ENCODE measurements at regions not wholly inside any gene's neighbourhood (a gene's known extent, or its start where the extent isn't known, plus 50 kb on each side); places are given as distances from the start of the nearest gene placed in this dataset.

DNA sequence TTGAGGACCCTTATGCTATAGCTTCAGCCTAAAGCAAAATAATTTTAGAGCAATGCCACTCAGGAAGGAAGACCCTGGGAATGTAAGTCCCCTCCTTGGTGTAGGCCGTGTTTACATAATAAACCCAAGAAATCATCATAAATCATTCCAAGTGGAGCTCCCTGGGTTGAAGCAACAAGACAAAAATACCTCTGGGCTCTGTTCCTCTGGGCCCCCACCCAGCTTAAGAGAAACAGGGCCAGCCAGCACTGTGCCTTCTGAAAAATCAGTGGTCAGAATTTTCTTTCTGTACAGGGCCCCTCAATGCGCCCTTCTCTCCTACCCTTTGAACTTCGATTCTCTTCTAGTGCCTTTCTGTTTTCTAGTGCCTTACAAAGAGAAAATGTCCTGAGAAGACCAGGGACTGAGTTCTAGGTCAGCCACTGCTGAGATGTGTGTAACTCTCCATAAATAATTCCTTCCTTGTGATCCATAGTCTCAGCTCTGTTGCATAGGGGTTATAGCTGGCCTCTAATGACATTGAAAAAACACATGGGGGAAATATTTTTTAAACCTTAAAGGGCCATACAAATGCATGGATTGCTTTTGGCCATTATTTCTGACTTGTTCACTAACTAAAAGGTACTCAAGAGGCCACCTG, 101.0 kb downstream of the ADRB2 start:
- no peak overlapping the region for H3K4me3 ChIP-seq (ENCODE audit: low read depth, low read length)
- Mint-ChIP-seq H3K9me3 (peaks cover 0 to 1% (median 0%) of the 10 kb centered on the region in 7 donors), H3K4me1 (peaks cover 0 to 2% (median 0%) of the 10 kb centered on the region in 4 donors)

DNA sequence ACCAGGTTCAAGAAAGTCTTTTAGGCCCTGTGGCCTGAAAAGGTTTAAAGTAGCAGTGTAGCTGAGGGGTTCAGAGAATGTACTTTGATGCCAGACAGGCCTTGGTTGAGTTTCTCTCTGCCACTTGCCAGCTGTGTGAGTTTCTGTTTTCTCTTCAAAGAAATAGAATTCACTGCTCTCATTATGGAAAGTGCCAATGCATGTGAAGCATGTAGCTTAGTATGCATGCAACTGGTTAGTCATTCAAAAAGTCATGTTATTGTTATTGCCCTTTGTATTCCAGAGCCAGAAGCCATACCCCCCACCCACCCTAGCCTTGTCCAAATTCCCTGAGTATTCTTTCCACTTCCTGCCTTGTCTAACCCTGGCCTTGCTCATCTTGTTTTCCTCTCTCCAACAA, 101.7 kb downstream of the ADRB2 start:
- peaks cover 0 to 2% (median 0%) of the 10 kb centered on the region in 4 donors for H3K4me1 Mint-ChIP-seq

More for the DNA sequence above, 101.0 kb downstream of the ADRB2 start:
- H3K4me3 Mint-ChIP-seq: no peak overlapping the region
- Histone ChIP-seq H3K4me1 (ENCODE audit: control insufficient read depth, insufficient read depth, low read length, poor library complexity, severe bottlenecking) (no peaks in the 10 kb centered on the region), H3K27ac (ENCODE audit: insufficient read depth, low read length, poor library complexity, severe bottlenecking) (no peak overlapping the region), H3K27me3 (ENCODE audit: control insufficient read depth, insufficient read depth, low read length) (no peaks in the 10 kb centered on the region), H3K9me3 (ENCODE audit: control insufficient read depth in 2 of 2, low read length in 2 of 2) (no peaks in the 10 kb centered on the region), H3K36me3 (ENCODE audit: control insufficient read depth, insufficient read depth, low read length) (no peaks in the 10 kb centered on the region)
- no peak for DNase-seq
- no peaks in the 10 kb centered on the region for H3K36me3 Mint-ChIP-seq
- no peak for ATAC-seq (ENCODE audit: low read depth in 2 of 2)
- H3K27ac Mint-ChIP-seq: no peak overlapping the region
- peaks cover 21% of the 10 kb centered on the region for H3K27me3 Mint-ChIP-seq

DNA sequence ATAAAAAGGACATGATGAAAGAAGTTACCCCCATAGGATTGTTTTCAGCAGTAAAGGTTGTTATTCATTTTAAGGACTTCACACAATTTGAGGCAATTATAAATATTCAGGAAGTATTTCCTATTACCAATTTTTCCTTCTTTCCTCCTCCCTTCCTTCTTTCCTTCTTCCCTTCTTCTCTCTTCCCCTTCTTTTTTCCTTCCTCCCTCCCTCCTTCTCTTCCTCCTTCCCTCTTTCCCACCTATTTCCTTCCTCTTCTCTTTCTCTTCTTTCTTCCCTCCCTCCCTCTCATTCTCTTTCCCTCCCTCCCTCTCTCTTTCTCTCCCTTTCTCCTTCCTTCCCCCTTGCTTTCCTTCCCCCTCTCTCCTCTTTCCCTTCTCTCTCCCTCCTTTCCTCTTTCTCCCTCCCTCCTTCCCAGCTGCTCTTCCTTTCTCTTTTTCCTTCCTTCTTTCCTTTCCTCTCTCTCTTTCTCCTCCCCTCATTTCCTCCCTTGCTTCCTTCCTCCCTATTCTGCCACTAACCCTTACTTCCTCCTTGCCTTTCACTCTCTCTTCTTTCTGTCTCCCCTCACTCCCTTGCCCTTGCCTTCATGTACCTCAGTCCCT, 105.1 kb downstream of the ADRB2 start:
- peaks cover 16% of the 10 kb centered on the region for H3K27me3 Mint-ChIP-seq
- Histone ChIP-seq H3K27ac (ENCODE audit: insufficient read depth, low read length, poor library complexity, severe bottlenecking) (no peak overlapping the region), H3K36me3 (ENCODE audit: control insufficient read depth, insufficient read depth, low read length) (no peaks in the 10 kb centered on the region), H3K4me1 (ENCODE audit: control insufficient read depth, insufficient read depth, low read length, poor library complexity, severe bottlenecking) (no peaks in the 10 kb centered on the region), H3K27me3 (ENCODE audit: control insufficient read depth, insufficient read depth, low read length) (peaks cover 5% of the 10 kb centered on the region), H3K4me3 (ENCODE audit: low read depth, low read length) (no peak overlapping the region), H3K9me3 (ENCODE audit: control insufficient read depth in 2 of 2, low read length in 2 of 2) (no peaks in the 10 kb centered on the region)
- peaks cover 0 to 1% (median 0%) of the 10 kb centered on the region in 7 donors for H3K9me3 Mint-ChIP-seq
- no peak overlapping the region for H3K4me3 Mint-ChIP-seq
- H3K36me3 Mint-ChIP-seq: no peaks in the 10 kb centered on the region
- DNase-seq (no peak), ATAC-seq (ENCODE audit: low read depth in 2 of 2) (no peak)
- peaks cover 0 to 2% (median 0%) of the 10 kb centered on the region in 4 donors for H3K4me1 Mint-ChIP-seq
- no peak overlapping the region for H3K27ac Mint-ChIP-seq

More for the DNA sequence above, 101.7 kb downstream of the ADRB2 start:
- H3K9me3 Mint-ChIP-seq: peaks cover 0 to 1% (median 0%) of the 10 kb centered on the region in 7 donors
- Histone ChIP-seq H3K4me3 (ENCODE audit: low read depth, low read length) (no peak overlapping the region), H3K27me3 (ENCODE audit: control insufficient read depth, insufficient read depth, low read length) (no peaks in the 10 kb centered on the region), H3K27ac (ENCODE audit: insufficient read depth, low read length, poor library complexity, severe bottlenecking) (no peak overlapping the region), H3K36me3 (ENCODE audit: control insufficient read depth, insufficient read depth, low read length) (no peaks in the 10 kb centered on the region), H3K4me1 (ENCODE audit: control insufficient read depth, insufficient read depth, low read length, poor library complexity, severe bottlenecking) (no peaks in the 10 kb centered on the region), H3K9me3 (ENCODE audit: control insufficient read depth in 2 of 2, low read length in 2 of 2) (no peaks in the 10 kb centered on the region)
- no peak overlapping the region for H3K4me3 Mint-ChIP-seq
- ATAC-seq (ENCODE audit: low read depth in 2 of 2) (no peak), DNase-seq (no peak)
- H3K36me3 Mint-ChIP-seq: no peaks in the 10 kb centered on the region
- H3K27me3 Mint-ChIP-seq: peaks cover 21% of the 10 kb centered on the region
- H3K27ac Mint-ChIP-seq: no peak overlapping the region

DNA sequence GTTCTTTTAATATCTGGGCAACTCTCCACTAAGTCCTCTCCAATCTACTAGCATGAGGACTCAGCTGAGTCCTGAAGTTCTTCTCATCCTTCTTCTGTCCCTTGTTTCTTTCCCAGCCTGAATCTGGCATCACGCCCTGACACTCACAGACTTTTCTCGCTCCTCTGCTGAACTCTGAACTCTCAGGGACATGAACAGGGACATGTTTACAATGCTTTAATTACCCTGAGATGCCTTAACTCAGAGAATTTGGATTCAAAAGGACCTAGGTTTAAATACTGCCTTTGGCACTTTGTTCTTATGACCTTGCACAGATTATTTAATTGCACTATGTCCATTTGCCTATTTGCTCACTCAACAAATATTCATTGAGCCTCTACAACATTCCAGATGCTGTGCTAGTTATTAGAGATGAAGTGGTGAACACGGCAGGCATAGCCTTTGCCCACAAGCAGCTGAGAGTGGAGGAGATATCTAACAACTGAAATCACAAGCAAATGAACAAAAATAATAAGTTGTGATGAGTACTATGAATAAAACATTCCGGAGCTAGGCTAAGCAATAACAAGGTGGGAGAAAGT, 106.0 kb downstream of the ADRB2 start:
- H3K27ac ChIP-seq (ENCODE audit: insufficient read depth, low read length, poor library complexity, severe bottlenecking): no peak overlapping the region
- H3K4me1 ChIP-seq (ENCODE audit: control insufficient read depth, insufficient read depth, low read length, poor library complexity, severe bottlenecking): no peaks in the 10 kb centered on the region
- H3K9me3 ChIP-seq (ENCODE audit: control insufficient read depth in 2 of 2, low read length in 2 of 2): no peaks in the 10 kb centered on the region
- DNase-seq (no peak), ATAC-seq (ENCODE audit: low read depth in 2 of 2) (no peak)
- no peaks in the 10 kb centered on the region for H3K9me3 Mint-ChIP-seq
- H3K4me3 ChIP-seq (ENCODE audit: low read depth, low read length): no peak overlapping the region
- H3K27ac Mint-ChIP-seq: no peak overlapping the region
- peaks cover 0 to 2% (median 0%) of the 10 kb centered on the region in 4 donors for H3K4me1 Mint-ChIP-seq
- no peaks in the 10 kb centered on the region for H3K36me3 Mint-ChIP-seq
- no peaks in the 10 kb centered on the region for H3K36me3 ChIP-seq (ENCODE audit: control insufficient read depth, insufficient read depth, low read length)
- peaks cover 11% of the 10 kb centered on the region for H3K27me3 Mint-ChIP-seq
- H3K27me3 ChIP-seq (ENCODE audit: control insufficient read depth, insufficient read depth, low read length): peaks cover 5% of the 10 kb centered on the region
- H3K4me3 Mint-ChIP-seq: no peak overlapping the region

DNA sequence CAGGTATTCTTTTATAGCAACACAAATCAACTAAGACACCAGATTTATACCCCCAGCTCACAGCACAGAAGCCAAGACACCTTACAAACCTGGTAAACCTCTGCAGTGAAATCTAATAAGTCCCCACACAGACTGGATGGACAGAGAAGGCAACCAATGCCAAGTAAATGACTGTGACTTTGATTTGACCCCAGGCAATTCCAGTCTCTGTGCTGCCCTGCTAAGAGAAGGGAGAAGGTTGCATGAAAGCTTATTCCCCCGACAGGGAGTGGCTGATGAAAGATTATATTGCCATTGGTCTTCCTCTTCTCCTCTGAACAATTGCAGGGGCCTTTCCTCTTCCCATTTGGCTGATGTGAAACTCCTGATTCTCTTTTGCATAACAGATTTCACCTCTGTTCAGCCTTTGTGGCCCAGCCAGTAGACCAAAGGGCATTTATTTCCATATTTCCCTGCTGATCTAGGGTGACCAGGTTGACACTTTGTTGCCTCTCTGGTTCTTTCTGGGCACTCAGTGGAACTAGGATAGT, 107.6 kb downstream of the ADRB2 start:
- H3K27ac ChIP-seq (ENCODE audit: insufficient read depth, low read length, poor library complexity, severe bottlenecking): no peak overlapping the region
- Mint-ChIP-seq H3K9me3 (no peaks in the 10 kb centered on the region), H3K27ac (no peak overlapping the region), H3K27me3 (peaks cover 15% of the 10 kb centered on the region), H3K4me3 (no peak overlapping the region), H3K36me3 (no peaks in the 10 kb centered on the region), H3K4me1 (peaks cover 0 to 2% (median 0%) of the 10 kb centered on the region in 4 donors)
- no peaks in the 10 kb centered on the region for H3K36me3 ChIP-seq (ENCODE audit: control insufficient read depth, insufficient read depth, low read length)
- no peaks in the 10 kb centered on the region for H3K9me3 ChIP-seq (ENCODE audit: control insufficient read depth in 2 of 2, low read length in 2 of 2)
- ATAC-seq (ENCODE audit: low read depth in 2 of 2) (no peak), DNase-seq (no peak)
- no peaks in the 10 kb centered on the region for H3K4me1 ChIP-seq (ENCODE audit: control insufficient read depth, insufficient read depth, low read length, poor library complexity, severe bottlenecking)
- no peak overlapping the region for H3K4me3 ChIP-seq (ENCODE audit: low read depth, low read length)
- peaks cover 5% of the 10 kb centered on the region for H3K27me3 ChIP-seq (ENCODE audit: control insufficient read depth, insufficient read depth, low read length)

DNA sequence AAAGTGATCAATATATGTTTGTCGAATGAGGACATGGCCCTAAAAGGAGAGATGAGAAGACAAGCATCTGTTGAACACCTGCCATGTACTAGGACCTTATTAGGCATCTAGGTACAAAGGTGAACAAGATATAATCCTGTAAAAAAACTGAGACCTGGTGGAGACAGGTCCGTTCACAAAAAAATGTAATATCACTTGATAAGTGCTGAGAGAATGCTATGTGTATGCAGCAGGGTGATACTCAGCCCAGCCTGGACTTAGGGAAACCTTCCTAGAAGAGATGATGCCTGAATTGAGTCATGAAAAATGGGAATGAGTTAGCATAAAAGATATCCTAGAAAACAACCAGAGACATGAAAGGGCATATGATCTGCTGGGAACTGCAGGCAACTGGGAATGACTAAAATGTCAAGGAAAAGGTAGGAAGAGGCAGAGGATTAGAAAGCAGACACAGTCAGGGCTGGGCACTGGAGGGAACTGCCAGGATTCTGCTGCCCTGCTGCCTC, 108.5 kb downstream of the ADRB2 start:
- Histone ChIP-seq H3K4me3 (ENCODE audit: low read depth, low read length) (no peak overlapping the region), H3K27ac (ENCODE audit: insufficient read depth, low read length, poor library complexity, severe bottlenecking) (no peak overlapping the region), H3K36me3 (ENCODE audit: control insufficient read depth, insufficient read depth, low read length) (no peaks in the 10 kb centered on the region), H3K27me3 (ENCODE audit: control insufficient read depth, insufficient read depth, low read length) (peaks cover 5% of the 10 kb centered on the region), H3K9me3 (ENCODE audit: control insufficient read depth in 2 of 2, low read length in 2 of 2) (no peaks in the 10 kb centered on the region), H3K4me1 (ENCODE audit: control insufficient read depth, insufficient read depth, low read length, poor library complexity, severe bottlenecking) (no peaks in the 10 kb centered on the region)
- no peak overlapping the region for H3K4me3 Mint-ChIP-seq
- no peaks in the 10 kb centered on the region for H3K9me3 Mint-ChIP-seq
- no peak overlapping the region for H3K27ac Mint-ChIP-seq
- H3K36me3 Mint-ChIP-seq: no peaks in the 10 kb centered on the region
- H3K4me1 Mint-ChIP-seq: peaks cover 0 to 2% (median 0%) of the 10 kb centered on the region in 4 donors
- ATAC-seq (ENCODE audit: low read depth in 2 of 2) (no peak), DNase-seq (no peak)
- peaks cover 15% of the 10 kb centered on the region for H3K27me3 Mint-ChIP-seq

GRCh38 chr5:148937239-148937638, 110.8 kb downstream of the ADRB2 start:
- DNase-seq (no peak), ATAC-seq (ENCODE audit: low read depth in 2 of 2) (no peak)
- Mint-ChIP-seq H3K4me1 (peaks cover 0 to 1% (median 0%) of the 10 kb centered on the region in 4 donors), H3K27ac (no peak overlapping the region), H3K27me3 (peaks cover 22% of the 10 kb centered on the region), H3K36me3 (no peaks in the 10 kb centered on the region), H3K4me3 (no peak overlapping the region), H3K9me3 (no peaks in the 10 kb centered on the region)
- no peak overlapping the region for H3K4me3 ChIP-seq (ENCODE audit: low read depth, low read length)
- no peak overlapping the region for H3K27ac ChIP-seq (ENCODE audit: insufficient read depth, low read length, poor library complexity, severe bottlenecking)
- H3K27me3 ChIP-seq (ENCODE audit: control insufficient read depth, insufficient read depth, low read length): peaks cover 5% of the 10 kb centered on the region
- H3K36me3 ChIP-seq (ENCODE audit: control insufficient read depth, insufficient read depth, low read length): no peaks in the 10 kb centered on the region
- H3K4me1 ChIP-seq (ENCODE audit: control insufficient read depth, insufficient read depth, low read length, poor library complexity, severe bottlenecking): no peaks in the 10 kb centered on the region
- H3K9me3 ChIP-seq (ENCODE audit: control insufficient read depth in 2 of 2, low read length in 2 of 2): no peaks in the 10 kb centered on the region
